DOHH2 (cell line): ENCODE measurements at regions not wholly inside any gene's neighbourhood (a gene's known extent, or its start where the extent isn't known, plus 50 kb on each side); places are given as distances from the start of the nearest gene placed in this dataset.

ENCODE experiments used
- EZH2phosphoT487 ChIP-seq: fragments of 200-600 bp; sonication (generic); IDR thresholded peaks from 2 replicates; pipeline ENCODE4 v1.6.1; 2017; ENCODE audit warnings: borderline replicate concordance, mild to moderate bottlenecking, antibody characterized with exemption, low read length, moderate library complexity, mixed read lengths
- TF ChIP-seq, protein P1 (sequence below): fragments of 200-600 bp; sonication (generic); IDR thresholded peaks from one replicate; pipeline ENCODE4 v1.5.1; 2014; ENCODE audit warnings: antibody characterized with exemption, mild to moderate bottlenecking, low read depth, low read length; ENCODE audit not compliant: poor library complexity, severe bottlenecking

DNA sequence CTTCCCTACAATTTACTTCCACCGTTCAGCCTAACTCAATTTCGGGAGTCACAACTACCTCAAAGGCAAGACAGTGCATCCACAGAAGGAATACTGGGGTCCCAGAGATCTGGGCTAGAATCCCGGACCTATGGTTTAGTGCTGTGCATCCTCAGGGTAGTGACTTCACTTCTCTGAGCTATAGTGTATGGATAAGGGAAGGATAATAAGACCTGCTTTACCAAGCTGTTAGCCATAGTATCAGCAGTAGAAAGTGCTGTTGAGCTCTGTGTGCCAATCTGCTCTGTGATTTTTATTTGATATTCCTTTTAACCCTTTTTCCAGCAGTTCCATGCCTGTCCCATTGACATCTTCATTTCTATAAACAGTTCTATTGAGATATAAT, 1044.3 kb downstream of the BCL11B start:
- TF ChIP-seq, protein P1, sequence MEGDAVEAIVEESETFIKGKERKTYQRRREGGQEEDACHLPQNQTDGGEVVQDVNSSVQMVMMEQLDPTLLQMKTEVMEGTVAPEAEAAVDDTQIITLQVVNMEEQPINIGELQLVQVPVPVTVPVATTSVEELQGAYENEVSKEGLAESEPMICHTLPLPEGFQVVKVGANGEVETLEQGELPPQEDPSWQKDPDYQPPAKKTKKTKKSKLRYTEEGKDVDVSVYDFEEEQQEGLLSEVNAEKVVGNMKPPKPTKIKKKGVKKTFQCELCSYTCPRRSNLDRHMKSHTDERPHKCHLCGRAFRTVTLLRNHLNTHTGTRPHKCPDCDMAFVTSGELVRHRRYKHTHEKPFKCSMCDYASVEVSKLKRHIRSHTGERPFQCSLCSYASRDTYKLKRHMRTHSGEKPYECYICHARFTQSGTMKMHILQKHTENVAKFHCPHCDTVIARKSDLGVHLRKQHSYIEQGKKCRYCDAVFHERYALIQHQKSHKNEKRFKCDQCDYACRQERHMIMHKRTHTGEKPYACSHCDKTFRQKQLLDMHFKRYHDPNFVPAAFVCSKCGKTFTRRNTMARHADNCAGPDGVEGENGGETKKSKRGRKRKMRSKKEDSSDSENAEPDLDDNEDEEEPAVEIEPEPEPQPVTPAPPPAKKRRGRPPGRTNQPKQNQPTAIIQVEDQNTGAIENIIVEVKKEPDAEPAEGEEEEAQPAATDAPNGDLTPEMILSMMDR = no peak
- no peak for TF ChIP-seq EZH2phosphoT487
